ENCODE measurements at regions not wholly inside any gene's neighbourhood (a gene's known extent, or its start where the extent isn't known, plus 50 kb on each side); places are given as distances from the start of the nearest gene placed in this dataset.

- intact Hi-C loops (cut with DNase I) = no loop called here
- Histone ChIP-seq H3K4me3 (no peak overlapping the region), H3K36me3 (no peaks in the 10 kb centered on the region), H3K4me1 (ENCODE audit: insufficient read depth) (no peaks in the 10 kb centered on the region), H3K27me3 (no peaks in the 10 kb centered on the region), H3K27ac (no peak overlapping the region), H3K9me3 (no peaks in the 10 kb centered on the region)
- TF ChIP-seq, protein P1, sequence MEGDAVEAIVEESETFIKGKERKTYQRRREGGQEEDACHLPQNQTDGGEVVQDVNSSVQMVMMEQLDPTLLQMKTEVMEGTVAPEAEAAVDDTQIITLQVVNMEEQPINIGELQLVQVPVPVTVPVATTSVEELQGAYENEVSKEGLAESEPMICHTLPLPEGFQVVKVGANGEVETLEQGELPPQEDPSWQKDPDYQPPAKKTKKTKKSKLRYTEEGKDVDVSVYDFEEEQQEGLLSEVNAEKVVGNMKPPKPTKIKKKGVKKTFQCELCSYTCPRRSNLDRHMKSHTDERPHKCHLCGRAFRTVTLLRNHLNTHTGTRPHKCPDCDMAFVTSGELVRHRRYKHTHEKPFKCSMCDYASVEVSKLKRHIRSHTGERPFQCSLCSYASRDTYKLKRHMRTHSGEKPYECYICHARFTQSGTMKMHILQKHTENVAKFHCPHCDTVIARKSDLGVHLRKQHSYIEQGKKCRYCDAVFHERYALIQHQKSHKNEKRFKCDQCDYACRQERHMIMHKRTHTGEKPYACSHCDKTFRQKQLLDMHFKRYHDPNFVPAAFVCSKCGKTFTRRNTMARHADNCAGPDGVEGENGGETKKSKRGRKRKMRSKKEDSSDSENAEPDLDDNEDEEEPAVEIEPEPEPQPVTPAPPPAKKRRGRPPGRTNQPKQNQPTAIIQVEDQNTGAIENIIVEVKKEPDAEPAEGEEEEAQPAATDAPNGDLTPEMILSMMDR (IDR thresholded peaks at IDR 0.05) = no peak
- TF ChIP-seq EP300 (IDR thresholded peaks at IDR 0.05) = no peak
- no peak for TF ChIP-seq POLR2A (IDR thresholded peaks at IDR 0.05)
- DNase-seq = no peak
Observed at GRCh38 chr6:76240092-76240491, 167.6 kb upstream of the IMPG1 start.

DNA sequence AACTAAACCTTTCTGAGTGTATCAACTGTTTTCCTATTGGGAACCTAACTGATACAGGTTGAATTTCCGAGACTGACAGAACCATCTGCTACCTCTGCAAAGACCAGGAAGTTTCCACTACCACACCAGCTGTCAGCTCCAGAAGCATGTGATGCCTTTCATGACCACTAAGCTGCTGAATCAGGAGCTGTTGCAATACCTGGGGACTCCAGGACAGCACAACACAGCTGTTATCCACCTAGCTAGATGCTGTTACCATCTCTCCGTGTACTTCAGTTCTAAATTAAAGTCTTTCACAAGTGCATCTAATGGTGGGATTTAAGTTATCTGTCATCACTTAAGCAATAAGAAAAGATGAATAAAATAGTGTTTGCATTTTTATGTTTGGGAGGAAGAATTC lies 158.2 kb upstream of the IMPG1 start:
- no peaks in the 10 kb centered on the region for H3K4me1 ChIP-seq (ENCODE audit: insufficient read depth)
- H3K4me3 ChIP-seq = no peak overlapping the region
- no peak overlapping the region for H3K27ac ChIP-seq
- no peaks in the 10 kb centered on the region for H3K36me3 ChIP-seq
- intact Hi-C loops (cut with DNase I) = no loop called here
- 62 to 85% (median 73%) methylated on average over 2 of the region's 2 CpGs for WGBS, 3 donors
- no peak for TF ChIP-seq EP300 (IDR thresholded peaks at IDR 0.05)
- no peak for TF ChIP-seq POLR2A (IDR thresholded peaks at IDR 0.05)
- TF ChIP-seq, protein P1 (IDR thresholded peaks at IDR 0.05) = no peak
- H3K27me3 ChIP-seq = no peaks in the 10 kb centered on the region
- no peak for DNase-seq
- no peaks in the 10 kb centered on the region for H3K9me3 ChIP-seq

DNA sequence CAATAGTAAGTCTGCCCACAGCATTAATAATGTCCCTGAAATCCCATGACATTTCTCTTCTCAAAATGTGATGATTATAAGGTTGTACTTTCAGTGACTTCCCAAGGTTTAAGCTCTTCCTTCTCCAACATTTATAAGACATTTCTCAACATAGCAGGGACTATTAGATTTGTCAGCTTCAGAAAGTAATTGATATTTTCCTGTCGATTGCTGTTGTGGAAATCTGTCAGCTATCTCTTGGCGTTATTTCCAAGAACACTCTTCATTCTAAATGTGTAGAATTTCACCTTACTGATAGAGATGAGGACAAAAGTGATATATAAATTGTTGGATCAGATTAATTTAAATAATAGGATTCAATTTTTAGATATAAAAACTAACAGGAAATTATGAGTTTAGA lies 149.7 kb upstream of the IMPG1 start:
- TF ChIP-seq EP300 (IDR thresholded peaks at IDR 0.05) (no peak), POLR2A (IDR thresholded peaks at IDR 0.05) (no peak)
- TF ChIP-seq, protein P1 (IDR thresholded peaks at IDR 0.05) = no peak
- H3K27ac ChIP-seq = no peak overlapping the region
- H3K4me1 ChIP-seq (ENCODE audit: insufficient read depth) = no peaks in the 10 kb centered on the region
- H3K9me3 ChIP-seq = no peaks in the 10 kb centered on the region
- H3K27me3 ChIP-seq = no peaks in the 10 kb centered on the region
- intact Hi-C loops (cut with DNase I) = no loop called here
- DNase-seq = no peak
- 73 to 77% (median 76%) methylated on average over 2 of the region's 2 CpGs for whole genome bisulfite sequencing, 3 donors
- no peaks in the 10 kb centered on the region for H3K36me3 ChIP-seq
- H3K4me3 ChIP-seq = no peak overlapping the region

GRCh38 chr6:76221525-76221924 lies 149.1 kb upstream of the IMPG1 start:
- Histone ChIP-seq H3K4me1 (ENCODE audit: insufficient read depth) (no peaks in the 10 kb centered on the region), H3K4me3 (no peak overlapping the region), H3K9me3 (no peaks in the 10 kb centered on the region), H3K27ac (no peak overlapping the region), H3K36me3 (no peaks in the 10 kb centered on the region), H3K27me3 (no peaks in the 10 kb centered on the region)
- TF ChIP-seq EP300 (IDR thresholded peaks at IDR 0.05) (no peak), POLR2A (IDR thresholded peaks at IDR 0.05) (no peak)
- TF ChIP-seq, protein P1 (IDR thresholded peaks at IDR 0.05) = no peak
- WGBS, 3 donors = 74 to 80% (median 74%) methylated on average over 1 of the region's 1 CpG
- intact Hi-C loops (cut with DNase I) = no loop called here
- DNase-seq = no peak

- intact Hi-C loops (cut with DNase I) = no loop called here
- no peaks in the 10 kb centered on the region for H3K4me1 ChIP-seq (ENCODE audit: insufficient read depth)
Observed at GRCh38 chr6:76220805-76221204, 148.3 kb upstream of the IMPG1 start.

More at GRCh38 chr6:76220805-76221204, 148.3 kb upstream of the IMPG1 start:
- Histone ChIP-seq H3K9me3 (no peaks in the 10 kb centered on the region), H3K36me3 (no peaks in the 10 kb centered on the region), H3K4me3 (no peak overlapping the region), H3K27ac (no peak overlapping the region), H3K27me3 (no peaks in the 10 kb centered on the region)
- no peak for DNase-seq
- TF ChIP-seq, protein P1 (IDR thresholded peaks at IDR 0.05) = no peak
- TF ChIP-seq EP300 (IDR thresholded peaks at IDR 0.05) = no peak
- no peak for TF ChIP-seq POLR2A (IDR thresholded peaks at IDR 0.05)
- 51 to 59% (median 58%) methylated on average over 3 of the region's 3 CpGs for WGBS, 3 donors

All from ovary (tissue), 7 donors.